ENCODE measurements at regions not wholly inside any gene's neighbourhood (a gene's known extent, or its start where the extent isn't known, plus 50 kb on each side); places are given as distances from the start of the nearest gene placed in this dataset.
"Not testable (repeated sequence)": the region's sequence is repeated elsewhere in the genome, so short reads cannot be mapped to it uniquely, and the experiment has no call there.

- no peak overlapping the region for H3K4me3 ChIP-seq (ENCODE audit: low read depth, low read length)
- no peak for DNase-seq (ENCODE audit: low read depth)
- no peak for TF ChIP-seq CTCF (IDR thresholded peaks at IDR 0.05; ENCODE audit: control insufficient read depth, extremely low read depth, insufficient read depth)
Observed at GRCh38 chr16:66176111-66176510, 190.4 kb upstream of the CDH5 start.

GRCh38 chr16:66175636-66176035 is 190.9 kb upstream of the CDH5 start:
- no peak for DNase-seq (ENCODE audit: low read depth)
- no peak for TF ChIP-seq CTCF (IDR thresholded peaks at IDR 0.05; ENCODE audit: control insufficient read depth, extremely low read depth, insufficient read depth)
- H3K4me3 ChIP-seq (ENCODE audit: low read depth, low read length), result no peak overlapping the region

GRCh38 chr16:66175058-66175457 is 191.4 kb upstream of the CDH5 start:
- H3K4me3 ChIP-seq (ENCODE audit: low read depth, low read length), result no peak overlapping the region
- no peak for TF ChIP-seq CTCF (IDR thresholded peaks at IDR 0.05; ENCODE audit: control insufficient read depth, extremely low read depth, insufficient read depth)
- no peak for DNase-seq (ENCODE audit: low read depth)

GRCh38 chr16:66173796-66174195 is 192.7 kb upstream of the CDH5 start:
- H3K4me3 ChIP-seq (ENCODE audit: low read depth, low read length); DNase-seq (ENCODE audit: low read depth): not testable (repeated sequence)

- not testable (repeated sequence) for H3K4me3 ChIP-seq (ENCODE audit: low read depth, low read length); DNase-seq (ENCODE audit: low read depth)
Observed at GRCh38 chr16:66173181-66173580, 193.3 kb upstream of the CDH5 start.

GRCh38 chr16:66172463-66172862 is 194.0 kb upstream of the CDH5 start:
- DNase-seq (ENCODE audit: low read depth), result no peak
- TF ChIP-seq CTCF (IDR thresholded peaks at IDR 0.05; ENCODE audit: control insufficient read depth, extremely low read depth, insufficient read depth), result no peak
- no peak overlapping the region for H3K4me3 ChIP-seq (ENCODE audit: low read depth, low read length)

- TF ChIP-seq CTCF (IDR thresholded peaks at IDR 0.05; ENCODE audit: control insufficient read depth, extremely low read depth, insufficient read depth), result no peak
- H3K4me3 ChIP-seq (ENCODE audit: low read depth, low read length), result no peak overlapping the region
- DNase-seq (ENCODE audit: low read depth), result no peak
Observed at GRCh38 chr16:66171578-66171977, 194.9 kb upstream of the CDH5 start.

- TF ChIP-seq CTCF (IDR thresholded peaks at IDR 0.05; ENCODE audit: control insufficient read depth, extremely low read depth, insufficient read depth), result no peak
- H3K4me3 ChIP-seq (ENCODE audit: low read depth, low read length), result no peak overlapping the region
- DNase-seq (ENCODE audit: low read depth), result no peak
Observed at GRCh38 chr16:66170989-66171388, 195.5 kb upstream of the CDH5 start.
